H1 (cell line): ENCODE measurements at regions not wholly inside any gene's neighbourhood (a gene's known extent, or its start where the extent isn't known, plus 50 kb on each side); places are given as distances from the start of the nearest gene placed in this dataset.

Experiments
- CTCF ChIA-PET: fragments of 300-600 bp; sonication (Branson Sonifier 250); formaldehyde crosslinking; loops from one replicate; lab custom pipeline; 2021; ENCODE audit not compliant: partially characterized antibody; lab: Charles Lee
- POLR2A ChIA-PET: fragments of 300-600 bp; sonication (Branson Sonifier 250); formaldehyde crosslinking; loops from one replicate; lab custom pipeline; 2021; ENCODE audit warnings: inconsistent platforms; ENCODE audit not compliant: partially characterized antibody; lab: Charles Lee
- DNase-seq, 2 experiments: peaks; one replicate each; pipeline versions ENCODE4 v3.0.0 to v3.0.0-alpha.2; 2010 to 2022; ENCODE audit warnings: low spot score in 2 of 2, low read depth in 1 of 2, mixed read lengths in 1 of 2
- FAIRE-seq: peaks from 2 replicates; lab custom pipeline; 2011; peaks lifted over from hg19 to GRCh38; lab: Jason Lieb, UNC
- H2AFZ ChIP-seq: 2 replicates; pipeline ENCODE4 v1.8.1; 2012; ENCODE audit warnings: low read length, inconsistent platforms
- H2AK5ac ChIP-seq: 2 replicates; pipeline ENCODE4 v1.6.1; 2013; ENCODE audit warnings: low read depth, low read length
- H2BK120ac ChIP-seq: replicated peaks from 2 replicates; pipeline ENCODE3; 2013; ENCODE audit warnings: low read depth, low read length, inconsistent platforms
- H2BK12ac ChIP-seq: 2 replicates; pipeline ENCODE4 v1.6.1; 2013; ENCODE audit warnings: low read depth, low read length
- H2BK15ac ChIP-seq: 2 replicates; pipeline ENCODE4 v1.6.1; 2013; ENCODE audit warnings: low read length
- H2BK20ac ChIP-seq: 2 replicates; pipeline ENCODE4 v1.6.1; 2013; ENCODE audit warnings: low read length
- H2BK5ac ChIP-seq: 2 replicates; pipeline ENCODE4 v1.6.1; 2013; ENCODE audit warnings: low read depth, low read length
- H3K14ac ChIP-seq: 2 replicates; pipeline ENCODE4 v1.6.1; 2013; ENCODE audit warnings: inconsistent platforms; ENCODE audit not compliant: insufficient read length
- H3K18ac ChIP-seq: 2 replicates; pipeline ENCODE4 v1.6.1; 2013; ENCODE audit warnings: low read length; ENCODE audit errors: extremely low read depth
- H3K23ac ChIP-seq: 2 replicates; pipeline ENCODE4 v1.6.1; 2013; ENCODE audit warnings: inconsistent platforms; ENCODE audit not compliant: insufficient read length
- H3K23me2 ChIP-seq: 2 replicates; pipeline ENCODE4 v1.6.1; 2013; ENCODE audit warnings: low read depth, low read length
- H3K27ac ChIP-seq: 2 replicates; pipeline ENCODE4 v1.6.1; 2011; ENCODE audit warnings: low read depth, low read length, inconsistent platforms
- H3K27me3 ChIP-seq, 4 experiments: replicated peaks in 1 of 4; 1 replicate in 1 of 4; 2 replicates in 3 of 4; pipeline versions ENCODE4 v1.6.1 to v1.8.1; 2011 to 2013; ENCODE audit warnings: low read length in 3 of 4, mild to moderate bottlenecking in 3 of 4, inconsistent platforms in 2 of 4, mixed read lengths in 2 of 4, moderate library complexity in 1 of 4; ENCODE audit not compliant: control insufficient read depth in 3 of 4, insufficient read depth in 3 of 4; ENCODE audit errors: extremely low read depth in 1 of 4
- H3K36me3 ChIP-seq, 4 experiments: 2 replicates each; pipeline versions ENCODE4 v1.6.1 to v1.8.1; 2011 to 2013; ENCODE audit warnings: mild to moderate bottlenecking in 4 of 4, low read length in 3 of 4, moderate library complexity in 2 of 4, control low read depth in 1 of 4, inconsistent platforms in 1 of 4; ENCODE audit not compliant: insufficient read depth in 4 of 4, control insufficient read depth in 2 of 4
- H3K4ac ChIP-seq: replicated peaks from 2 replicates; pipeline ENCODE3; 2013; ENCODE audit warnings: low read length, low read depth, mixed read lengths, inconsistent platforms; ENCODE audit not compliant: insufficient read length
- H3K4me1 ChIP-seq, 4 experiments: replicated peaks in 1 of 4; 1 replicate in 1 of 4; 2 replicates in 3 of 4; pipeline versions ENCODE4 v1.6.1 to v1.8.1; 2011 to 2013; ENCODE audit warnings: low read length in 3 of 4, inconsistent platforms in 2 of 4, mixed read lengths in 1 of 4; ENCODE audit not compliant: insufficient read depth in 4 of 4, control insufficient read depth in 3 of 4
- H3K4me2 ChIP-seq, 2 experiments: 2 replicates each; pipeline versions ENCODE4 v1.6.1 to v1.8.1; 2011 to 2013; ENCODE audit warnings: low read depth in 2 of 2, low read length in 2 of 2, control low read depth in 1 of 2, inconsistent platforms in 1 of 2, mild to moderate bottlenecking in 1 of 2; ENCODE audit not compliant: insufficient read depth in 1 of 2
- H3K4me3 ChIP-seq, 4 experiments: fragments of 200-600, 300-600 bp in 1 of 4; sonication (generic), shearing (Covaris generic), sonication (Bioruptor Twin) in 1 of 4; 2 replicates each; pipeline versions ENCODE4 v1.5.1 to v1.8.1; 2011 to 2016; ENCODE audit warnings: low read length in 4 of 4, low read depth in 3 of 4, control low read depth in 2 of 4, inconsistent platforms in 2 of 4, mild to moderate bottlenecking in 2 of 4, mixed read lengths in 1 of 4, moderate library complexity in 1 of 4; ENCODE audit not compliant: insufficient read depth in 2 of 4; ENCODE audit errors: extremely low read depth in 1 of 4
- H3K56ac ChIP-seq: replicated peaks from 2 replicates; pipeline ENCODE3; 2013; ENCODE audit warnings: low read depth, mild to moderate bottlenecking, mixed read lengths, low read length, inconsistent platforms; ENCODE audit not compliant: insufficient read length
- H3K79me1 ChIP-seq: 2 replicates; pipeline ENCODE4 v1.6.1; 2013; ENCODE audit warnings: low read depth, low read length, control low read depth
- H3K79me2 ChIP-seq, 2 experiments: 2 replicates each; pipeline versions ENCODE4 v1.6.1 to v1.8.1; 2012 to 2013; ENCODE audit warnings: low read length in 2 of 2, mild to moderate bottlenecking in 2 of 2, inconsistent platforms in 1 of 2; ENCODE audit not compliant: insufficient read depth in 2 of 2, control insufficient read depth in 1 of 2
- H3K9ac ChIP-seq, 4 experiments: replicated peaks in 1 of 4; 1 replicate in 1 of 4; 2 replicates in 3 of 4; pipeline versions ENCODE4 v1.6.1 to v1.8.1; 2011 to 2013; ENCODE audit warnings: low read depth in 3 of 4, low read length in 3 of 4, control low read depth in 2 of 4, mild to moderate bottlenecking in 2 of 4, moderate library complexity in 2 of 4, inconsistent platforms in 1 of 4; ENCODE audit errors: extremely low read depth in 1 of 4
- H3K9me3 ChIP-seq, 2 experiments: 2 replicates each; pipeline versions ENCODE4 v1.6.1 to v1.8.1; 2012 to 2013; ENCODE audit warnings: mild to moderate bottlenecking in 2 of 2, moderate library complexity in 2 of 2, control low read depth in 1 of 2, inconsistent platforms in 1 of 2, low read depth in 1 of 2, low read length in 1 of 2, mixed read lengths in 1 of 2; ENCODE audit not compliant: insufficient read depth in 2 of 2
- H4K20me1 ChIP-seq, 2 experiments: replicated peaks in 1 of 2; 2 replicates each; pipeline versions ENCODE3 to v1.8.1; 2011 to 2013; ENCODE audit warnings: inconsistent platforms in 2 of 2, low read length in 2 of 2, mild to moderate bottlenecking in 1 of 2; ENCODE audit not compliant: insufficient read depth in 2 of 2, control insufficient read depth in 1 of 2
- H4K5ac ChIP-seq: 2 replicates; pipeline ENCODE4 v1.6.1; 2013; ENCODE audit warnings: low read length, low read depth, mixed read lengths, inconsistent platforms; ENCODE audit not compliant: insufficient read length
- H4K8ac ChIP-seq: 2 replicates; pipeline ENCODE4 v1.8.0; 2013; ENCODE audit warnings: mild to moderate bottlenecking, moderate library complexity, low read length, inconsistent platforms; ENCODE audit not compliant: insufficient read depth; ENCODE audit errors: extremely low read depth
- H4K91ac ChIP-seq: replicated peaks from 2 replicates; pipeline ENCODE3; 2013; ENCODE audit warnings: low read length, mixed read lengths, inconsistent platforms; ENCODE audit not compliant: insufficient read length
- GTF2F1 ChIP-seq: IDR thresholded peaks from 2 replicates; pipeline ENCODE4 v1.6.1; 2012; ENCODE audit warnings: low read depth, low read length, improper control_type of control experiment, borderline replicate concordance
- HDAC2 ChIP-seq, 2 experiments: fragments of 300-600 bp in 1 of 2; sonication (generic) in 1 of 2; IDR thresholded peaks; 2 replicates each; pipeline ENCODE4 v1.6.1; 2011 to 2012; ENCODE audit warnings: low read depth in 2 of 2, low read length in 2 of 2, mild to moderate bottlenecking in 2 of 2, moderate library complexity in 2 of 2, borderline replicate concordance in 1 of 2, inconsistent platforms in 1 of 2
- NRF1 ChIP-seq: IDR thresholded peaks from 2 replicates; pipeline ENCODE4 v1.6.1; 2011; ENCODE audit warnings: mild to moderate bottlenecking, low read depth, low read length, improper control_type of control experiment
- SIRT6 ChIP-seq: IDR thresholded peaks from one replicate; pipeline ENCODE4 v1.7.1; 2012; ENCODE audit warnings: low read length, inconsistent platforms
- TCF12 ChIP-seq: IDR thresholded peaks from 2 replicates; pipeline ENCODE4 v1.6.1; 2011; ENCODE audit warnings: low read depth, mild to moderate bottlenecking, low read length
- WGBS, 2 experiments: shearing (Covaris generic) in 1 of 2; methylation state at CpG; one replicate each; pipeline versions ENCODE4 v1.1.6 to v1.1.7; 2013 to 2015; ENCODE audit warnings: low lambda C conversion rate in 2 of 2, mixed read lengths in 2 of 2, inconsistent platforms in 1 of 2, low coverage in 1 of 2, missing lambda C conversion rate in 1 of 2; ENCODE audit not compliant: insufficient replicate concordance in 2 of 2, insufficient coverage in 1 of 2, insufficient read length in 1 of 2; ENCODE audit errors: extremely low coverage in 1 of 2, missing lambda C conversion rate in 1 of 2; 5-methylcytosine and 5-hydroxymethylcytosine counted together

DNA sequence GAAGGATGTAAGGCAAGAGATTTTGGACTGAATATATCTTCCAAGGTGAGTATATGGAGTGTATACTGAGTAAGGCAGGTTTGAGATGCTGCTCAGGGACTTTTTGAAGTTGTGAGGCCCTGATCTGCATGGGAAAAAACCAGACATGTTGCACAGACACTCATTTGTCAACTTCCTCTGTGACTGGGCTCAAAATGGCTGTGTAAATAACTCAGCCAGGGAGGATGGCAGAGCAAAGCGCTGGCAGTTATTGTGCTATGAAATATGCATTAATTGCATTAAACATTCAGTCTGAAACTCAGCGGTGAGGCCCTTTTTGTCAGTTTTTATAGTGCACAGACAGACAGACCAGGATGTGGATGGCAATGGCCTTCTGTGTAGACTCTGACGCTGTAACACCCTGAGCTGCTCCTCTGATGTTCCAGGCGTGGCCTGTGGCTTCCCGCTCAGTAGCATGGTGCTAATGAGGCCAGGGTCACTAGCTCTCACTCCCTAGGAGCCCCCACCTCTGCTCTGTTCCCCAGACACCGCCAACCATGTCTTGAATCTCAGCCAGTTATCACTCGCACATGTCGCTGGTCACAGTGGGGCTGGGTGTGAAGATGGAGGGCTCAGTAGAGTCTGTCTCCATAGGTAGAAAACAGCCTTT lies 307.0 kb upstream of the PROX1 start:
- no peak overlapping the region for H3K23ac ChIP-seq
- H3K27me3 ChIP-seq = no peaks in the 10 kb centered on the region
- H4K20me1 ChIP-seq = no peaks in the 10 kb centered on the region
- H3K4me2 ChIP-seq = no peak overlapping the region
- H3K9ac ChIP-seq = no peak overlapping the region
- H3K23me2 ChIP-seq = no peaks in the 10 kb centered on the region
- no peak overlapping the region for H3K27ac ChIP-seq
- H4K5ac ChIP-seq = no peak overlapping the region
- no peak overlapping the region for H3K18ac ChIP-seq
- POLR2A ChIA-PET = no interaction called here
- H3K36me3 ChIP-seq = no peaks in the 10 kb centered on the region
- H3K79me2 ChIP-seq = no peaks in the 10 kb centered on the region
- no peak overlapping the region for H4K8ac ChIP-seq
- no peak for FAIRE-seq
- no peaks in the 10 kb centered on the region for H3K9me3 ChIP-seq
- no peaks in the 10 kb centered on the region for H3K79me1 ChIP-seq
- no peak overlapping the region for H2BK5ac ChIP-seq
- no peak overlapping the region for H2BK12ac ChIP-seq
- no peak overlapping the region for H2BK20ac ChIP-seq
- no peak overlapping the region for H2BK120ac ChIP-seq
- H2AFZ ChIP-seq = no peak overlapping the region
- WGBS, 2 experiments = 90% methylated on average over 8 of the region's 8 CpGs; no CpG with 5 or more reads in 1 of the 2 experiments
- H2AK5ac ChIP-seq = no peak overlapping the region
- no peak overlapping the region for H3K4ac ChIP-seq
- no peak overlapping the region for H3K4me3 ChIP-seq
- no peak overlapping the region for H3K56ac ChIP-seq
- DNase-seq = no peak
- H4K91ac ChIP-seq = no peak overlapping the region
- CTCF ChIA-PET = no interaction called here
- H2BK15ac ChIP-seq = no peak overlapping the region
- no peak overlapping the region for H3K14ac ChIP-seq
- H3K4me1 ChIP-seq = no peaks in the 10 kb centered on the region
- TF ChIP-seq TCF12 = no peak
- TF ChIP-seq SIRT6 = no peak
- no peak for TF ChIP-seq HDAC2 (IDR thresholded peaks at IDR 0.05; ENCODE audit: borderline replicate concordance in 1 of 2, low read depth in 2 of 2, low read length in 2 of 2)
- no peak for TF ChIP-seq GTF2F1
- no peak for TF ChIP-seq NRF1
